WTC11 (cell line): ENCODE measurements at regions not wholly inside any gene's neighbourhood (a gene's known extent, or its start where the extent isn't known, plus 50 kb on each side); places are given as distances from the start of the nearest gene placed in this dataset.

Experiments
- ATAC-seq: fragments of 200-7000 bp; cut with Tn5 transposase; 2 replicates; pipeline ENCODE4 v1.10.0; 2021; ENCODE audit warnings: mild to moderate bottlenecking, moderate library complexity
- CTCF ChIA-PET: fragments of 300-600 bp; sonication (Branson Sonifier 250); formaldehyde crosslinking; loops from one replicate; lab custom pipeline; 2021; ENCODE audit warnings: antibody characterized with exemption; lab: Charles Lee
- POLR2A ChIA-PET: fragments of 350-600 bp; sonication (Branson Sonifier 250); formaldehyde crosslinking; loops from one replicate; lab custom pipeline; 2021; ENCODE audit warnings: antibody characterized with exemption; lab: Charles Lee
- DNase-seq: peaks from one replicate; pipeline ENCODE4 v3.0.0; 2021; ENCODE audit warnings: low spot score
- H3K27ac Mint-ChIP-seq: 2 replicates; pipeline ENCODE4 v1.8.0; 2021; ENCODE audit warnings: mixed read lengths
- H3K27me3 Mint-ChIP-seq: 2 replicates; pipeline ENCODE4 v1.8.0; 2021; ENCODE audit warnings: low read depth, mild to moderate bottlenecking, moderate library complexity, mixed read lengths
- H3K36me3 Mint-ChIP-seq: 2 replicates; pipeline ENCODE4 v1.8.0; 2021; ENCODE audit warnings: mixed read lengths
- H3K4me1 Mint-ChIP-seq: 2 replicates; pipeline ENCODE4 v1.8.0; 2022; ENCODE audit warnings: mixed read lengths
- H3K4me3 Mint-ChIP-seq: 2 replicates; pipeline ENCODE4 v1.8.0; 2021; ENCODE audit warnings: mild to moderate bottlenecking, moderate library complexity, mixed read lengths
- H3K9me3 Mint-ChIP-seq: 2 replicates; pipeline ENCODE4 v1.8.0; 2021; ENCODE audit warnings: mixed read lengths
- ATF1 ChIP-seq: sonication (generic); formaldehyde crosslinking; IDR thresholded peaks from 2 replicates; pipeline ENCODE4 v1.8.1; 2023; ENCODE audit warnings: mild to moderate bottlenecking, moderate library complexity, missing genetic modification reagents
- GTF2I ChIP-seq: fragments of 250-450 bp; sonication (Bioruptor Pico); conservative IDR thresholded peaks from 2 replicates; pipeline ENCODE4 v1.4.0; 2021; ENCODE audit warnings: mild to moderate bottlenecking
- NR2C2 ChIP-seq: sonication (generic); formaldehyde crosslinking; IDR thresholded peaks from 2 replicates; pipeline ENCODE4 v1.8.0; 2022; ENCODE audit warnings: mild to moderate bottlenecking, missing genetic modification reagents
- SMAD4 ChIP-seq: sonication (generic); formaldehyde crosslinking; IDR thresholded peaks from 2 replicates; pipeline ENCODE4 v1.8.0; 2022; ENCODE audit warnings: mild to moderate bottlenecking, missing genetic modification reagents
- SP1 ChIP-seq: sonication (generic); formaldehyde crosslinking; conservative IDR thresholded peaks from 2 replicates; pipeline ENCODE4 v1.8.1; 2022; ENCODE audit warnings: missing genetic modification reagents
- TEAD4 ChIP-seq: sonication (generic); formaldehyde crosslinking; IDR thresholded peaks from 2 replicates; pipeline ENCODE4 v1.8.0; 2022; ENCODE audit warnings: mild to moderate bottlenecking, missing genetic modification reagents
- ZNF219 ChIP-seq: sonication (generic); formaldehyde crosslinking; IDR thresholded peaks from 2 replicates; pipeline ENCODE4 v1.8.0; 2023; ENCODE audit warnings: missing genetic modification reagents, mild to moderate bottlenecking, borderline replicate concordance
- ZNF416 ChIP-seq: fragments of 250-450 bp; sonication (Bioruptor Pico); IDR thresholded peaks from 2 replicates; pipeline ENCODE4 v1.9.0; 2021; ENCODE audit warnings: mild to moderate bottlenecking, inconsistent platforms
- ZNF671 ChIP-seq: fragments of 250-450 bp; sonication (Bioruptor Pico); IDR thresholded peaks from 2 replicates; pipeline ENCODE4 v1.8.0; 2021; ENCODE audit warnings: mild to moderate bottlenecking
- TF ChIP-seq, protein P1 (sequence below): fragments of 250-450 bp; sonication (Bioruptor Pico); IDR thresholded peaks from 2 replicates; pipeline ENCODE4 v1.9.0; 2021; ENCODE audit warnings: mild to moderate bottlenecking, borderline replicate concordance
- TF ChIP-seq, protein P2 (sequence below): sonication (generic); formaldehyde crosslinking; IDR thresholded peaks from 2 replicates; pipeline ENCODE4 v1.8.1; 2023; ENCODE audit warnings: mild to moderate bottlenecking, missing genetic modification reagents
- TF ChIP-seq, protein P3 (sequence below): sonication (generic); formaldehyde crosslinking; IDR thresholded peaks from 2 replicates; pipeline ENCODE4 v1.8.1; 2022; ENCODE audit warnings: mild to moderate bottlenecking, moderate library complexity, missing genetic modification reagents
- TF ChIP-seq, protein P4 (sequence below): sonication (generic); formaldehyde crosslinking; IDR thresholded peaks from 2 replicates; pipeline ENCODE4 v1.8.1; 2022; ENCODE audit warnings: mild to moderate bottlenecking, missing genetic modification reagents, moderate library complexity, borderline replicate concordance
- TF ChIP-seq, protein P5 (sequence below): sonication (generic); formaldehyde crosslinking; conservative IDR thresholded peaks from 2 replicates; pipeline ENCODE4 v1.8.1; 2023; ENCODE audit warnings: mild to moderate bottlenecking, low read depth, missing genetic modification reagents, moderate library complexity
- TF ChIP-seq, protein P6 (sequence below): fragments of 250-450 bp; sonication (Bioruptor Pico); IDR thresholded peaks from 2 replicates; pipeline ENCODE4 v1.9.0; 2021; ENCODE audit warnings: mild to moderate bottlenecking

DNA sequence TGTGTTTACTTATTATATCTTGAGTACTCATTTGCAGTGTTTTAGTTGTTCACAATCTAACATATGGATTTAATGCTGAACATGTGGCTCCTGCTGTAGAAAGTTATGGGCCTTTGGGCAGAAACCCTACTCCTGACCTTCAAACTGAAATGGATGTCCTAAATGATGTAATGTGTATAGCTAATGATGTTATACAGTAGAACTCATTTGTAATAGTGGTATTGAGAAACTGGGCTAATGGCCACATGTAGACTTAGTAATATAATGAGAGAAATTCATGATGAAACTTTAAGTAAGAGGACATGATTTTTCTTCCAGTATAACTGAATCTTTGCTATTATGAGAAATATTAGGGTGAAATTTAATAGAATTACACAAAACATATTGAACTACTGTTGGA, 121.3 kb upstream of the PTPRK start (continued):
- TF ChIP-seq, protein P1, sequence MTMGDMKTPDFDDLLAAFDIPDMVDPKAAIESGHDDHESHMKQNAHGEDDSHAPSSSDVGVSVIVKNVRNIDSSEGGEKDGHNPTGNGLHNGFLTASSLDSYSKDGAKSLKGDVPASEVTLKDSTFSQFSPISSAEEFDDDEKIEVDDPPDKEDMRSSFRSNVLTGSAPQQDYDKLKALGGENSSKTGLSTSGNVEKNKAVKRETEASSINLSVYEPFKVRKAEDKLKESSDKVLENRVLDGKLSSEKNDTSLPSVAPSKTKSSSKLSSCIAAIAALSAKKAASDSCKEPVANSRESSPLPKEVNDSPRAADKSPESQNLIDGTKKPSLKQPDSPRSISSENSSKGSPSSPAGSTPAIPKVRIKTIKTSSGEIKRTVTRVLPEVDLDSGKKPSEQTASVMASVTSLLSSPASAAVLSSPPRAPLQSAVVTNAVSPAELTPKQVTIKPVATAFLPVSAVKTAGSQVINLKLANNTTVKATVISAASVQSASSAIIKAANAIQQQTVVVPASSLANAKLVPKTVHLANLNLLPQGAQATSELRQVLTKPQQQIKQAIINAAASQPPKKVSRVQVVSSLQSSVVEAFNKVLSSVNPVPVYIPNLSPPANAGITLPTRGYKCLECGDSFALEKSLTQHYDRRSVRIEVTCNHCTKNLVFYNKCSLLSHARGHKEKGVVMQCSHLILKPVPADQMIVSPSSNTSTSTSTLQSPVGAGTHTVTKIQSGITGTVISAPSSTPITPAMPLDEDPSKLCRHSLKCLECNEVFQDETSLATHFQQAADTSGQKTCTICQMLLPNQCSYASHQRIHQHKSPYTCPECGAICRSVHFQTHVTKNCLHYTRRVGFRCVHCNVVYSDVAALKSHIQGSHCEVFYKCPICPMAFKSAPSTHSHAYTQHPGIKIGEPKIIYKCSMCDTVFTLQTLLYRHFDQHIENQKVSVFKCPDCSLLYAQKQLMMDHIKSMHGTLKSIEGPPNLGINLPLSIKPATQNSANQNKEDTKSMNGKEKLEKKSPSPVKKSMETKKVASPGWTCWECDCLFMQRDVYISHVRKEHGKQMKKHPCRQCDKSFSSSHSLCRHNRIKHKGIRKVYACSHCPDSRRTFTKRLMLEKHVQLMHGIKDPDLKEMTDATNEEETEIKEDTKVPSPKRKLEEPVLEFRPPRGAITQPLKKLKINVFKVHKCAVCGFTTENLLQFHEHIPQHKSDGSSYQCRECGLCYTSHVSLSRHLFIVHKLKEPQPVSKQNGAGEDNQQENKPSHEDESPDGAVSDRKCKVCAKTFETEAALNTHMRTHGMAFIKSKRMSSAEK (CRISPR knock-in tag) = no peak
- TF ChIP-seq, protein P2, sequence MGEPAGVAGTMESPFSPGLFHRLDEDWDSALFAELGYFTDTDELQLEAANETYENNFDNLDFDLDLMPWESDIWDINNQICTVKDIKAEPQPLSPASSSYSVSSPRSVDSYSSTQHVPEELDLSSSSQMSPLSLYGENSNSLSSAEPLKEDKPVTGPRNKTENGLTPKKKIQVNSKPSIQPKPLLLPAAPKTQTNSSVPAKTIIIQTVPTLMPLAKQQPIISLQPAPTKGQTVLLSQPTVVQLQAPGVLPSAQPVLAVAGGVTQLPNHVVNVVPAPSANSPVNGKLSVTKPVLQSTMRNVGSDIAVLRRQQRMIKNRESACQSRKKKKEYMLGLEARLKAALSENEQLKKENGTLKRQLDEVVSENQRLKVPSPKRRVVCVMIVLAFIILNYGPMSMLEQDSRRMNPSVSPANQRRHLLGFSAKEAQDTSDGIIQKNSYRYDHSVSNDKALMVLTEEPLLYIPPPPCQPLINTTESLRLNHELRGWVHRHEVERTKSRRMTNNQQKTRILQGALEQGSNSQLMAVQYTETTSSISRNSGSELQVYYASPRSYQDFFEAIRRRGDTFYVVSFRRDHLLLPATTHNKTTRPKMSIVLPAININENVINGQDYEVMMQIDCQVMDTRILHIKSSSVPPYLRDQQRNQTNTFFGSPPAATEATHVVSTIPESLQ (CRISPR knock-in tag) = no peak
- TF ChIP-seq GTF2I (CRISPR knock-in tag) (no peak), ZNF219 (CRISPR knock-in tag) (no peak)
- TF ChIP-seq, protein P3, sequence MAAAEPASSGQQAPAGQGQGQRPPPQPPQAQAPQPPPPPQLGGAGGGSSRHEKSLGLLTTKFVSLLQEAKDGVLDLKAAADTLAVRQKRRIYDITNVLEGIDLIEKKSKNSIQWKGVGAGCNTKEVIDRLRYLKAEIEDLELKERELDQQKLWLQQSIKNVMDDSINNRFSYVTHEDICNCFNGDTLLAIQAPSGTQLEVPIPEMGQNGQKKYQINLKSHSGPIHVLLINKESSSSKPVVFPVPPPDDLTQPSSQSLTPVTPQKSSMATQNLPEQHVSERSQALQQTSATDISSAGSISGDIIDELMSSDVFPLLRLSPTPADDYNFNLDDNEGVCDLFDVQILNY (CRISPR knock-in tag) = no peak
- TF ChIP-seq, protein P4, sequence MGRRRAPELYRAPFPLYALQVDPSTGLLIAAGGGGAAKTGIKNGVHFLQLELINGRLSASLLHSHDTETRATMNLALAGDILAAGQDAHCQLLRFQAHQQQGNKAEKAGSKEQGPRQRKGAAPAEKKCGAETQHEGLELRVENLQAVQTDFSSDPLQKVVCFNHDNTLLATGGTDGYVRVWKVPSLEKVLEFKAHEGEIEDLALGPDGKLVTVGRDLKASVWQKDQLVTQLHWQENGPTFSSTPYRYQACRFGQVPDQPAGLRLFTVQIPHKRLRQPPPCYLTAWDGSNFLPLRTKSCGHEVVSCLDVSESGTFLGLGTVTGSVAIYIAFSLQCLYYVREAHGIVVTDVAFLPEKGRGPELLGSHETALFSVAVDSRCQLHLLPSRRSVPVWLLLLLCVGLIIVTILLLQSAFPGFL (CRISPR knock-in tag) = no peak

DNA sequence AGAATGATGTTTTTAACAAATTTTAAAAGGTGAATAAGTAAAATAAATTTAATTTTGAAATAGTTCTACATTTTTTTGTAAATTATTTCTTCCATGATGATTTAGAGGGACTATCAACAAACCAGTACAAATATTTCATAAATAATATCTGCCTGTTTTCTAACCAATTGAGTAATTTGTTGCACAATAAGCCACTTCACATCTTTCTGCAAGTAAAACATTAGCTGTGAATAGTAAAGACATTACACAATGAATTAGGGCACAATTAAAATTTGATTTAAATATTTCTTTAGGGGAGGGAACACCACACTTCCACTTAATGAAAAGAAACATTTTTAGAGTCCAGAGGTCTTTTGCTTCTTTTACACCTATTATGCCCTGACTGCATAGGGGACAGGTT, 118.4 kb upstream of the PTPRK start:
- DNase-seq (no peak), ATAC-seq (no peak)
- TF ChIP-seq, protein P5, sequence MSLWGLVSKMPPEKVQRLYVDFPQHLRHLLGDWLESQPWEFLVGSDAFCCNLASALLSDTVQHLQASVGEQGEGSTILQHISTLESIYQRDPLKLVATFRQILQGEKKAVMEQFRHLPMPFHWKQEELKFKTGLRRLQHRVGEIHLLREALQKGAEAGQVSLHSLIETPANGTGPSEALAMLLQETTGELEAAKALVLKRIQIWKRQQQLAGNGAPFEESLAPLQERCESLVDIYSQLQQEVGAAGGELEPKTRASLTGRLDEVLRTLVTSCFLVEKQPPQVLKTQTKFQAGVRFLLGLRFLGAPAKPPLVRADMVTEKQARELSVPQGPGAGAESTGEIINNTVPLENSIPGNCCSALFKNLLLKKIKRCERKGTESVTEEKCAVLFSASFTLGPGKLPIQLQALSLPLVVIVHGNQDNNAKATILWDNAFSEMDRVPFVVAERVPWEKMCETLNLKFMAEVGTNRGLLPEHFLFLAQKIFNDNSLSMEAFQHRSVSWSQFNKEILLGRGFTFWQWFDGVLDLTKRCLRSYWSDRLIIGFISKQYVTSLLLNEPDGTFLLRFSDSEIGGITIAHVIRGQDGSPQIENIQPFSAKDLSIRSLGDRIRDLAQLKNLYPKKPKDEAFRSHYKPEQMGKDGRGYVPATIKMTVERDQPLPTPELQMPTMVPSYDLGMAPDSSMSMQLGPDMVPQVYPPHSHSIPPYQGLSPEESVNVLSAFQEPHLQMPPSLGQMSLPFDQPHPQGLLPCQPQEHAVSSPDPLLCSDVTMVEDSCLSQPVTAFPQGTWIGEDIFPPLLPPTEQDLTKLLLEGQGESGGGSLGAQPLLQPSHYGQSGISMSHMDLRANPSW (CRISPR knock-in tag) = no peak
- TF ChIP-seq SP1 (CRISPR knock-in tag) (no peak), TEAD4 (CRISPR knock-in tag) (no peak), SMAD4 (no peak), NR2C2 (CRISPR knock-in tag) (no peak), ZNF416 (no peak), ATF1 (CRISPR knock-in tag) (no peak), ZNF671 (CRISPR knock-in tag) (no peak)
- TF ChIP-seq, protein P6, sequence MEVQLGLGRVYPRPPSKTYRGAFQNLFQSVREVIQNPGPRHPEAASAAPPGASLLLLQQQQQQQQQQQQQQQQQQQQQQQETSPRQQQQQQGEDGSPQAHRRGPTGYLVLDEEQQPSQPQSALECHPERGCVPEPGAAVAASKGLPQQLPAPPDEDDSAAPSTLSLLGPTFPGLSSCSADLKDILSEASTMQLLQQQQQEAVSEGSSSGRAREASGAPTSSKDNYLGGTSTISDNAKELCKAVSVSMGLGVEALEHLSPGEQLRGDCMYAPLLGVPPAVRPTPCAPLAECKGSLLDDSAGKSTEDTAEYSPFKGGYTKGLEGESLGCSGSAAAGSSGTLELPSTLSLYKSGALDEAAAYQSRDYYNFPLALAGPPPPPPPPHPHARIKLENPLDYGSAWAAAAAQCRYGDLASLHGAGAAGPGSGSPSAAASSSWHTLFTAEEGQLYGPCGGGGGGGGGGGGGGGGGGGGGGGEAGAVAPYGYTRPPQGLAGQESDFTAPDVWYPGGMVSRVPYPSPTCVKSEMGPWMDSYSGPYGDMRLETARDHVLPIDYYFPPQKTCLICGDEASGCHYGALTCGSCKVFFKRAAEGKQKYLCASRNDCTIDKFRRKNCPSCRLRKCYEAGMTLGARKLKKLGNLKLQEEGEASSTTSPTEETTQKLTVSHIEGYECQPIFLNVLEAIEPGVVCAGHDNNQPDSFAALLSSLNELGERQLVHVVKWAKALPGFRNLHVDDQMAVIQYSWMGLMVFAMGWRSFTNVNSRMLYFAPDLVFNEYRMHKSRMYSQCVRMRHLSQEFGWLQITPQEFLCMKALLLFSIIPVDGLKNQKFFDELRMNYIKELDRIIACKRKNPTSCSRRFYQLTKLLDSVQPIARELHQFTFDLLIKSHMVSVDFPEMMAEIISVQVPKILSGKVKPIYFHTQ (CRISPR knock-in tag) = no peak
- ChIA-PET POLR2A (no interaction called here), CTCF (interaction anchor here (0.7 to 1.7 kb wide), 2 partner anchors 92 to 149 kb away, joined by 3 to 4 read pairs; no protein-coding TSS in a partner anchor)
- Mint-ChIP-seq H3K27me3 (no peaks in the 10 kb centered on the region), H3K4me3 (no peak overlapping the region), H3K36me3 (no peaks in the 10 kb centered on the region), H3K27ac (no peak overlapping the region), H3K9me3 (no peaks in the 10 kb centered on the region), H3K4me1 (peaks cover 3% of the 10 kb centered on the region)
